ENCODE measurements at regions not wholly inside any gene's neighbourhood (a gene's known extent, or its start where the extent isn't known, plus 50 kb on each side); places are given as distances from the start of the nearest gene placed in this dataset.

DNA sequence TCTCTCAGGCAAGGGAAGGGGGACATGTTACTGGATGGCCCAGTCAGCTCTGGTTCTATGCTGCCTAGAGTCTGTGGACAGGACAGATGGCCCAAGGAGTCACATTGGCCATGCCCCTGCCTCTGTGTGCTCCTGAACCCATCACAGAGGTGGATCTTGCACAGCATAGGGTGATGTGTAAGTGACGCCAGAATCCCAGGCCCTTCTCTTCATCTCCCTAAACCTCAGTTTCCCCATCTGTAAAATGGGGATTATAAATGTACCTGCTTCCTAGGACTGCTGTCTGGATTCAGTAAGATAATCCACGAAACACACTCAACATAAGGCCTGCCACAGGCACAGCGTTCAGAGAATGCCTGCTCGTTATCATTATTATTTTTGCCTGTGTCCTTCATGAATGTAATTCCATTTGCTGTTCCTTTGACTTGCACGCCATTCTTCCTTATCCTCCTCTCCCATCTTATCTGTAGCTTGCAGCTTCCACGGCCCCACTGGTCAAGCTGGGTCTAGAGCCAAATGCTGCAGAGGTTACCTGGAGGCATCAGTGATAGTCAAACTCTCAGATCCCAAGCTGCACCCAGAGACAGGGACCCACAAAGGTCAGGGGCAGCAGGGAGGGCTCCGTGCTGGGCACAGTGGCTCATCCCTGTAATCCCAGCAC, 207.0 kb downstream of the MN1 start:
- H3K36me3 ChIP-seq (ENCODE audit: insufficient read depth, low read length): no peaks in the 10 kb centered on the region
- no peaks in the 10 kb centered on the region for H4K20me1 ChIP-seq (ENCODE audit: insufficient read depth, low read length)
- no peaks in the 10 kb centered on the region for H3K79me2 ChIP-seq (ENCODE audit: insufficient read depth, low read length)
- no peak overlapping the region for H3K27ac ChIP-seq (ENCODE audit: low read depth, low read length, poor library complexity, severe bottlenecking)
- no peak for TF ChIP-seq EZH2 (IDR thresholded peaks at IDR 0.05; ENCODE audit: borderline replicate concordance, low read length)
- TF ChIP-seq, protein P1, sequence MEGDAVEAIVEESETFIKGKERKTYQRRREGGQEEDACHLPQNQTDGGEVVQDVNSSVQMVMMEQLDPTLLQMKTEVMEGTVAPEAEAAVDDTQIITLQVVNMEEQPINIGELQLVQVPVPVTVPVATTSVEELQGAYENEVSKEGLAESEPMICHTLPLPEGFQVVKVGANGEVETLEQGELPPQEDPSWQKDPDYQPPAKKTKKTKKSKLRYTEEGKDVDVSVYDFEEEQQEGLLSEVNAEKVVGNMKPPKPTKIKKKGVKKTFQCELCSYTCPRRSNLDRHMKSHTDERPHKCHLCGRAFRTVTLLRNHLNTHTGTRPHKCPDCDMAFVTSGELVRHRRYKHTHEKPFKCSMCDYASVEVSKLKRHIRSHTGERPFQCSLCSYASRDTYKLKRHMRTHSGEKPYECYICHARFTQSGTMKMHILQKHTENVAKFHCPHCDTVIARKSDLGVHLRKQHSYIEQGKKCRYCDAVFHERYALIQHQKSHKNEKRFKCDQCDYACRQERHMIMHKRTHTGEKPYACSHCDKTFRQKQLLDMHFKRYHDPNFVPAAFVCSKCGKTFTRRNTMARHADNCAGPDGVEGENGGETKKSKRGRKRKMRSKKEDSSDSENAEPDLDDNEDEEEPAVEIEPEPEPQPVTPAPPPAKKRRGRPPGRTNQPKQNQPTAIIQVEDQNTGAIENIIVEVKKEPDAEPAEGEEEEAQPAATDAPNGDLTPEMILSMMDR (IDR thresholded peaks at IDR 0.05; ENCODE audit: low read length): no peak
- no peaks in the 10 kb centered on the region for H3K27me3 ChIP-seq (ENCODE audit: insufficient read depth, low read length)
- H3K4me1 ChIP-seq (ENCODE audit: insufficient read depth, low read length, severe bottlenecking): no peaks in the 10 kb centered on the region
- no peak overlapping the region for H3K4me2 ChIP-seq (ENCODE audit: low read length)
- H3K4me3 ChIP-seq (ENCODE audit: low read depth, low read length, poor library complexity, severe bottlenecking): no peak overlapping the region
- no peaks in the 10 kb centered on the region for H3F3A ChIP-seq (ENCODE audit: insufficient read depth, low read length)
- no peak overlapping the region for H2AFZ ChIP-seq (ENCODE audit: low read length)
- no peaks in the 10 kb centered on the region for H3K9me2 ChIP-seq (ENCODE audit: low read depth, low read length)
- no peaks in the 10 kb centered on the region for H3K9me3 ChIP-seq (ENCODE audit: low read length)
- H3K9ac ChIP-seq (ENCODE audit: low read length): no peak overlapping the region

DNA sequence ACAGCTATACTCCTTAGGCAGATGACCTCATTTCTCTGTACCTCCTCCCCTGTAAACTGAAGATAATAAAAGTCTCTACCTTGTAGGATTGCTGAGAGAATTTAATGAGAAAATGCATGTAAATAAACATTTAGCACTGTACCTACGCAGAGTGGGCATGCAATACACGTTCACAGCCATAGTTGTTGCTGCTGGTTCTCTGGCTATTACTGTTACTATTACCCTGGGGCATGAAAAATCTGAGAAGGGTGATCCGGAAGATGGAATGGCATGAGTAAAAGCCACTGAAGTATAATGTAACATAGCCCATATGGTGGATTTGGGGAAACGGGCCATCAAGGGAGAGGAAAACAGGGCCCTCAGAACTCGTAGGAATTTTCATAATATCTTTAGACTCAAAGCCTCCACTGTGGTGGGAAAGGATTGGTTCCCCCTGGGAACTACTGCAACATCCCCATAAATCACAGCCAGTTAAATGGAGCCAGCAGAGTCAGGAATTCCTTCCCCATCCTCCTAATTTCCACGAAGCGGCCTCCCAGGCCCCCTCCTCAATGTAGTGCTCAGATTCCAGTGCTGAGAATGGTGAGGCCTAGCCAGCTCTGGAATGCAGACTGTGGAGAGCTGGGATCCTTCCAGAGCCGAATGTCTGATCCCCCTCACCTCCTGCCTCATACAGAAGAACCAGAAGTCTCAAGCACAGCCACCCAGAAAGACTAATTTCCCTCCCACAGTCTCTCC, 205.3 kb downstream of the MN1 start:
- Histone ChIP-seq H3K36me3 (ENCODE audit: insufficient read depth, low read length) (no peaks in the 10 kb centered on the region), H3K4me1 (ENCODE audit: insufficient read depth, low read length, severe bottlenecking) (no peaks in the 10 kb centered on the region), H4K20me1 (ENCODE audit: insufficient read depth, low read length) (no peaks in the 10 kb centered on the region), H3K4me2 (ENCODE audit: low read length) (no peak overlapping the region), H3K79me2 (ENCODE audit: insufficient read depth, low read length) (no peaks in the 10 kb centered on the region), H3K27me3 (ENCODE audit: insufficient read depth, low read length) (no peaks in the 10 kb centered on the region), H2AFZ (ENCODE audit: low read length) (no peak overlapping the region), H3K9me2 (ENCODE audit: low read depth, low read length) (no peaks in the 10 kb centered on the region), H3K9ac (ENCODE audit: low read length) (no peak overlapping the region), H3K9me3 (ENCODE audit: low read length) (no peaks in the 10 kb centered on the region), H3F3A (ENCODE audit: insufficient read depth, low read length) (no peaks in the 10 kb centered on the region), H3K4me3 (ENCODE audit: low read depth, low read length, poor library complexity, severe bottlenecking) (no peak overlapping the region), H3K27ac (ENCODE audit: low read depth, low read length, poor library complexity, severe bottlenecking) (no peak overlapping the region)
- TF ChIP-seq, protein P1 (IDR thresholded peaks at IDR 0.05; ENCODE audit: low read length): no peak

GRCh38 chr22:27597703-27598444, 203.7 kb downstream of the MN1 start:
- no peaks in the 10 kb centered on the region for H3K4me1 ChIP-seq (ENCODE audit: insufficient read depth, low read length, severe bottlenecking)
- no peaks in the 10 kb centered on the region for H3K9me2 ChIP-seq (ENCODE audit: low read depth, low read length)
- no peak overlapping the region for H3K27ac ChIP-seq (ENCODE audit: low read depth, low read length, poor library complexity, severe bottlenecking)
- no peaks in the 10 kb centered on the region for H3K9me3 ChIP-seq (ENCODE audit: low read length)
- TF ChIP-seq EZH2 (IDR thresholded peaks at IDR 0.05; ENCODE audit: borderline replicate concordance, low read length): no peak
- TF ChIP-seq, protein P1 (IDR thresholded peaks at IDR 0.05; ENCODE audit: low read length): no peak
- no peaks in the 10 kb centered on the region for H4K20me1 ChIP-seq (ENCODE audit: insufficient read depth, low read length)
- H3K4me2 ChIP-seq (ENCODE audit: low read length): no peak overlapping the region
- no peaks in the 10 kb centered on the region for H3K36me3 ChIP-seq (ENCODE audit: insufficient read depth, low read length)
- no peak overlapping the region for H2AFZ ChIP-seq (ENCODE audit: low read length)
- H3F3A ChIP-seq (ENCODE audit: insufficient read depth, low read length): no peaks in the 10 kb centered on the region
- H3K4me3 ChIP-seq (ENCODE audit: low read depth, low read length, poor library complexity, severe bottlenecking): no peak overlapping the region
- no peak overlapping the region for H3K9ac ChIP-seq (ENCODE audit: low read length)
- H3K79me2 ChIP-seq (ENCODE audit: insufficient read depth, low read length): no peaks in the 10 kb centered on the region
- H3K27me3 ChIP-seq (ENCODE audit: insufficient read depth, low read length): no peaks in the 10 kb centered on the region

Data from OCI-LY1 (cell line).